Activated naive CD4-positive, alpha-beta T cell treated with anti-CD3 and anti-CD28 coated beads for 36 hours (primary cell): ENCODE measurements at regions not wholly inside any gene's neighbourhood (a gene's known extent, or its start where the extent isn't known, plus 50 kb on each side); places are given as distances from the start of the nearest gene placed in this dataset.

Source experiments
- CTCF ChIA-PET: fragments of 350-600 bp; sonication (Branson Sonifier 250); formaldehyde crosslinking; loops from one replicate; lab custom pipeline; 2021; ENCODE audit warnings: antibody characterized with exemption; lab: Charles Lee
- DNase-seq: peaks from one replicate; pipeline ENCODE4 v3.0.0-alpha.2; 2020
- H3K27ac Mint-ChIP-seq: one replicate; pipeline ENCODE4 v1.8.0; 2021; ENCODE audit warnings: mild to moderate bottlenecking, mixed read lengths
- H3K27me3 Mint-ChIP-seq: one replicate; pipeline ENCODE4 v1.8.0; 2021; ENCODE audit warnings: low read depth, mixed read lengths
- H3K36me3 Mint-ChIP-seq: one replicate; pipeline ENCODE4 v1.8.0; 2021; ENCODE audit warnings: low read depth, mixed read lengths
- H3K4me1 Mint-ChIP-seq: one replicate; pipeline ENCODE4 v1.8.0; 2021; ENCODE audit warnings: low read depth, mixed read lengths
- H3K4me3 Mint-ChIP-seq: one replicate; pipeline ENCODE4 v1.8.0; 2021; ENCODE audit warnings: mild to moderate bottlenecking, moderate library complexity, mixed read lengths
- H3K9me3 Mint-ChIP-seq: one replicate; pipeline ENCODE4 v1.8.0; 2021; ENCODE audit warnings: mixed read lengths
- intact Hi-C: fragments of 100-400 bp; cut with micrococcal nuclease; formaldehyde crosslinking; loops from one replicate; pipeline ENCODE4 v1.15.1; 2023

GRCh38 chr1:37325010-37325409 lies 149.4 kb upstream of the ZC3H12A start:
- no peaks in the 10 kb centered on the region for H3K36me3 Mint-ChIP-seq
- DNase-seq, result no peak
- intact Hi-C loops, result no loop called here
- H3K27me3 Mint-ChIP-seq, result peaks cover 16% of the 10 kb centered on the region
- H3K4me1 Mint-ChIP-seq, result no peaks in the 10 kb centered on the region
- H3K4me3 Mint-ChIP-seq, result no peak overlapping the region
- H3K27ac Mint-ChIP-seq, result no peak overlapping the region
- no peaks in the 10 kb centered on the region for H3K9me3 Mint-ChIP-seq
- CTCF ChIA-PET, result interaction anchor here (1.1 to 1.7 kb wide), 5 partner anchors 11 to 657 kb away, joined by 3 to 7 read pairs (median 4); no protein-coding TSS in a partner anchor

- H3K27ac Mint-ChIP-seq, result no peak overlapping the region
- H3K9me3 Mint-ChIP-seq, result no peaks in the 10 kb centered on the region
- no peak for DNase-seq
- CTCF ChIA-PET, result interaction anchor here (1.1 kb wide), 2 partner anchors 109 to 396 kb away, joined by 3 to 4 read pairs; no protein-coding TSS in a partner anchor
- peaks cover 16% of the 10 kb centered on the region for H3K27me3 Mint-ChIP-seq
- intact Hi-C loops, result no loop called here
- H3K36me3 Mint-ChIP-seq, result no peaks in the 10 kb centered on the region
- no peak overlapping the region for H3K4me3 Mint-ChIP-seq
- no peaks in the 10 kb centered on the region for H3K4me1 Mint-ChIP-seq
Measured at GRCh38 chr1:37325509-37326437, 148.6 kb upstream of the ZC3H12A start.

GRCh38 chr1:37332126-37332525 lies 142.3 kb upstream of the ZC3H12A start:
- H3K4me1 Mint-ChIP-seq, result no peaks in the 10 kb centered on the region
- H3K9me3 Mint-ChIP-seq, result peaks cover 3% of the 10 kb centered on the region
- intact Hi-C loops, result no loop called here
- peaks cover 2% of the 10 kb centered on the region for H3K27me3 Mint-ChIP-seq
- DNase-seq, result no peak
- H3K27ac Mint-ChIP-seq, result no peak overlapping the region
- H3K36me3 Mint-ChIP-seq, result no peaks in the 10 kb centered on the region
- no peak overlapping the region for H3K4me3 Mint-ChIP-seq
- CTCF ChIA-PET, result no interaction called here

- H3K4me3 Mint-ChIP-seq, result no peak overlapping the region
- H3K4me1 Mint-ChIP-seq, result no peaks in the 10 kb centered on the region
- no peak overlapping the region for H3K27ac Mint-ChIP-seq
- DNase-seq, result no peak
- intact Hi-C loops, result no loop called here
- H3K27me3 Mint-ChIP-seq, result no peaks in the 10 kb centered on the region
- CTCF ChIA-PET, result no interaction called here
- H3K9me3 Mint-ChIP-seq, result peaks cover 3% of the 10 kb centered on the region
- no peaks in the 10 kb centered on the region for H3K36me3 Mint-ChIP-seq
Measured at GRCh38 chr1:37338658-37339057, 135.7 kb upstream of the ZC3H12A start.

DNA sequence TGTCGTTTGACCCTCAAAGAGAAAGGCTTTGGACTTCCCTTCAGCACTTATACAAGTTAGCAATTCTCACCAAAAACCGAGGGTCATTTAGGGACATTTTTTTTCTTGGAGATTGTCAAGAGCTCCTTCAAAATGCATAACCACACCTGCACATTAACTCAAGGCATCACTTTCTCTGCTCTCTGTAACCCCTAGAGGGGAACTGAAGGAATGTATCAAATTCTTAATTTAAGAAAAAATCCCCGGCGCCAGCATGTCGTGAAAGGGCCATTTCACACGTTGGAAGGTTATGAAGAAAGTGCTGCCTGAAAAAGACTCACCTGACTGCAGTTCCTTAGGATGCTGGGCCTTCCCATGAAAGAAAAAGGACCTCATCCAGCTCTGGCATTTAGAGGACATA lies 131.6 kb upstream of the ZC3H12A start:
- H3K4me3 Mint-ChIP-seq, result no peak overlapping the region
- no peak for DNase-seq
- H3K36me3 Mint-ChIP-seq, result no peaks in the 10 kb centered on the region
- no peaks in the 10 kb centered on the region for H3K4me1 Mint-ChIP-seq
- intact Hi-C loops, result no loop called here
- H3K27ac Mint-ChIP-seq, result no peak overlapping the region
- H3K9me3 Mint-ChIP-seq, result no peaks in the 10 kb centered on the region
- no peaks in the 10 kb centered on the region for H3K27me3 Mint-ChIP-seq
- CTCF ChIA-PET, result no interaction called here

- intact Hi-C loops, result no loop called here
- CTCF ChIA-PET, result no interaction called here
- H3K9me3 Mint-ChIP-seq, result no peaks in the 10 kb centered on the region
- H3K27me3 Mint-ChIP-seq, result peaks cover 3% of the 10 kb centered on the region
- no peak overlapping the region for H3K27ac Mint-ChIP-seq
- no peaks in the 10 kb centered on the region for H3K4me1 Mint-ChIP-seq
- H3K4me3 Mint-ChIP-seq, result no peak overlapping the region
- no peaks in the 10 kb centered on the region for H3K36me3 Mint-ChIP-seq
- no peak for DNase-seq
Measured at GRCh38 chr1:37347104-37347649, 127.2 kb upstream of the ZC3H12A start.

- H3K4me1 Mint-ChIP-seq, result no peaks in the 10 kb centered on the region
- H3K9me3 Mint-ChIP-seq, result no peaks in the 10 kb centered on the region
- H3K4me3 Mint-ChIP-seq, result no peak overlapping the region
- CTCF ChIA-PET, result no interaction called here
- no peaks in the 10 kb centered on the region for H3K36me3 Mint-ChIP-seq
- peaks cover 11% of the 10 kb centered on the region for H3K27me3 Mint-ChIP-seq
- intact Hi-C loops, result no loop called here
- no peak overlapping the region for H3K27ac Mint-ChIP-seq
- DNase-seq, result no peak
Measured at GRCh38 chr1:37353871-37354270, 120.5 kb upstream of the ZC3H12A start.

GRCh38 chr1:37354876-37355650 lies 119.3 kb upstream of the ZC3H12A start:
- no peak overlapping the region for H3K27ac Mint-ChIP-seq
- H3K27me3 Mint-ChIP-seq, result peaks cover 13% of the 10 kb centered on the region
- CTCF ChIA-PET, result no interaction called here
- H3K36me3 Mint-ChIP-seq, result no peaks in the 10 kb centered on the region
- H3K4me3 Mint-ChIP-seq, result no peak overlapping the region
- H3K4me1 Mint-ChIP-seq, result no peaks in the 10 kb centered on the region
- DNase-seq, result no peak
- no peaks in the 10 kb centered on the region for H3K9me3 Mint-ChIP-seq
- intact Hi-C loops, result no loop called here

GRCh38 chr1:37358992-37359391 lies 115.4 kb upstream of the ZC3H12A start:
- Mint-ChIP-seq H3K36me3 (no peaks in the 10 kb centered on the region), H3K27ac (no peak overlapping the region), H3K4me1 (no peaks in the 10 kb centered on the region), H3K9me3 (no peaks in the 10 kb centered on the region), H3K4me3 (no peak overlapping the region), H3K27me3 (peaks cover 32% of the 10 kb centered on the region)
- no peak for DNase-seq
- CTCF ChIA-PET, result interaction anchor here (0.9 kb wide), 1 partner anchor 100 kb away, joined by 3 read pairs; no protein-coding TSS in a partner anchor
- intact Hi-C loops, result no loop called here

GRCh38 chr1:37360011-37360410 lies 114.4 kb upstream of the ZC3H12A start:
- H3K4me1 Mint-ChIP-seq, result no peaks in the 10 kb centered on the region
- H3K36me3 Mint-ChIP-seq, result no peaks in the 10 kb centered on the region
- H3K4me3 Mint-ChIP-seq, result no peak overlapping the region
- DNase-seq, result no peak
- H3K27ac Mint-ChIP-seq, result no peak overlapping the region
- no peaks in the 10 kb centered on the region for H3K9me3 Mint-ChIP-seq
- CTCF ChIA-PET, result no interaction called here
- intact Hi-C loops, result no loop called here
- peaks cover 34% of the 10 kb centered on the region for H3K27me3 Mint-ChIP-seq

GRCh38 chr1:37362594-37363385 lies 111.6 kb upstream of the ZC3H12A start:
- intact Hi-C loops, result no loop called here
- Mint-ChIP-seq H3K4me1 (no peaks in the 10 kb centered on the region), H3K27me3 (peaks cover 29% of the 10 kb centered on the region), H3K9me3 (no peaks in the 10 kb centered on the region), H3K4me3 (no peak overlapping the region), H3K27ac (no peak overlapping the region), H3K36me3 (no peaks in the 10 kb centered on the region)
- no peak for DNase-seq
- CTCF ChIA-PET, result no interaction called here

DNA sequence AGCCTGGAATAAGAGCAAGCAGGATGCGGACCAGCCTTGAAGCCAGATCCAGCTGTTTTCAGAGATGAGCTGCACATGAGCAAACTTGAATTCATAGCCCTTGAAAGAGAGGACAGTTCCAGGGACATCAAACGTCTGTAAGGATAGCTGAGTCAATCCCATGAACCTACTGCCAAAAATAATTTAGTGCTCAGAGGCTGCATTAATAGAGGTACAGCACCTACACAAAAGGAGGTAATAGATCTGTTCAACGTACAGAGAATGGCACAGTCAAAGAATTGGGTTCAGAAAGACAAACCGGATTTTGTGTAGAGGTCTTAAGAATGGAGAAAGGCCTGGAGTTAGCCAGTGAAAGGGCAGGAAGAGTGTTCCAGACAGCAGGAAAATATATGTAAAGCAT lies 110.8 kb upstream of the ZC3H12A start:
- H3K4me3 Mint-ChIP-seq, result no peak overlapping the region
- no peak for DNase-seq
- peaks cover 31% of the 10 kb centered on the region for H3K27me3 Mint-ChIP-seq
- CTCF ChIA-PET, result no interaction called here
- no peaks in the 10 kb centered on the region for H3K4me1 Mint-ChIP-seq
- intact Hi-C loops, result no loop called here
- H3K9me3 Mint-ChIP-seq, result no peaks in the 10 kb centered on the region
- no peak overlapping the region for H3K27ac Mint-ChIP-seq
- H3K36me3 Mint-ChIP-seq, result no peaks in the 10 kb centered on the region
